ENCODE measurements at regions not wholly inside any gene's neighbourhood (a gene's known extent, or its start where the extent isn't known, plus 50 kb on each side); places are given as distances from the start of the nearest gene placed in this dataset.

- H3K27me3 ChIP-seq (ENCODE audit: control insufficient read depth, insufficient read depth, low read length) = peaks cover 34% of the 10 kb centered on the region
- no peak for DNase-seq
- no peak overlapping the region for H3K4me3 ChIP-seq (ENCODE audit: insufficient read depth, low read depth, low read length)
- no peaks in the 10 kb centered on the region for H3K36me3 ChIP-seq (replicated peaks; ENCODE audit: control insufficient read depth, insufficient read depth, low read length)
Observed at GRCh38 chr7:25850735-25851134, 301.3 kb upstream of the NFE2L3 start.

GRCh38 chr7:25851332-25852210 is 300.4 kb upstream of the NFE2L3 start:
- peaks cover 41% of the 10 kb centered on the region for H3K27me3 ChIP-seq (ENCODE audit: control insufficient read depth, insufficient read depth, low read length)
- peak overlapping the region; percentile 45 for H3K4me3 ChIP-seq (ENCODE audit: insufficient read depth, low read depth, low read length)
- no peaks in the 10 kb centered on the region for H3K36me3 ChIP-seq (replicated peaks; ENCODE audit: control insufficient read depth, insufficient read depth, low read length)
- peak; percentile 73 for DNase-seq

- Histone ChIP-seq H3K27me3 (ENCODE audit: control insufficient read depth, insufficient read depth, low read length) (peaks cover 42% of the 10 kb centered on the region), H3K36me3 (replicated peaks; ENCODE audit: control insufficient read depth, insufficient read depth, low read length) (no peaks in the 10 kb centered on the region), H3K4me3 (ENCODE audit: insufficient read depth, low read depth, low read length) (peak overlapping the region; percentile 45)
- peak; percentile 72 for DNase-seq
Observed at GRCh38 chr7:25852211-25852938, 299.6 kb upstream of the NFE2L3 start.

- Histone ChIP-seq H3K36me3 (replicated peaks; ENCODE audit: control insufficient read depth, insufficient read depth, low read length) (no peaks in the 10 kb centered on the region), H3K4me3 (ENCODE audit: insufficient read depth, low read depth, low read length) (peak overlapping the region; percentile 45), H3K27me3 (ENCODE audit: control insufficient read depth, insufficient read depth, low read length) (peaks cover 46% of the 10 kb centered on the region)
- no peak for DNase-seq
Observed at GRCh38 chr7:25852939-25853271, 299.1 kb upstream of the NFE2L3 start.

GRCh38 chr7:25853314-25853713 is 298.7 kb upstream of the NFE2L3 start:
- DNase-seq = no peak
- Histone ChIP-seq H3K36me3 (replicated peaks; ENCODE audit: control insufficient read depth, insufficient read depth, low read length) (no peaks in the 10 kb centered on the region), H3K4me3 (ENCODE audit: insufficient read depth, low read depth, low read length) (no peak overlapping the region), H3K27me3 (ENCODE audit: control insufficient read depth, insufficient read depth, low read length) (peaks cover 50% of the 10 kb centered on the region)

- no peaks in the 10 kb centered on the region for H3K36me3 ChIP-seq (replicated peaks; ENCODE audit: control insufficient read depth, insufficient read depth, low read length)
- peaks cover 57% of the 10 kb centered on the region for H3K27me3 ChIP-seq (ENCODE audit: control insufficient read depth, insufficient read depth, low read length)
- no peak for DNase-seq
- peak overlapping the region; percentile 12; the same call in 1 of the 2 replicates for H3K4me3 ChIP-seq (ENCODE audit: insufficient read depth, low read depth, low read length)
Observed at GRCh38 chr7:25854059-25854458, 297.9 kb upstream of the NFE2L3 start.

- no peaks in the 10 kb centered on the region for H3K36me3 ChIP-seq (replicated peaks; ENCODE audit: control insufficient read depth, insufficient read depth, low read length)
- H3K27me3 ChIP-seq (ENCODE audit: control insufficient read depth, insufficient read depth, low read length) = peaks cover 65% of the 10 kb centered on the region
- no peak overlapping the region for H3K4me3 ChIP-seq (ENCODE audit: insufficient read depth, low read depth, low read length)
- DNase-seq = peak; percentile 89
Observed at GRCh38 chr7:25854608-25855497, 297.1 kb upstream of the NFE2L3 start.

- H3K27me3 ChIP-seq (ENCODE audit: control insufficient read depth, insufficient read depth, low read length) = peaks cover 78% of the 10 kb centered on the region
- DNase-seq = no peak
- peak overlapping the region; percentile 66 for H3K4me3 ChIP-seq (ENCODE audit: insufficient read depth, low read depth, low read length)
- H3K36me3 ChIP-seq (replicated peaks; ENCODE audit: control insufficient read depth, insufficient read depth, low read length) = no peaks in the 10 kb centered on the region
Observed at GRCh38 chr7:25855854-25856782, 295.9 kb upstream of the NFE2L3 start.

- Histone ChIP-seq H3K4me3 (ENCODE audit: insufficient read depth, low read depth, low read length) (peak overlapping the region; percentile 56), H3K36me3 (replicated peaks; ENCODE audit: control insufficient read depth, insufficient read depth, low read length) (no peaks in the 10 kb centered on the region), H3K27me3 (ENCODE audit: control insufficient read depth, insufficient read depth, low read length) (peaks cover 77% of the 10 kb centered on the region)
- peak; percentile 71 for DNase-seq
Observed at GRCh38 chr7:25857376-25858067, 294.5 kb upstream of the NFE2L3 start.

- Histone ChIP-seq H3K4me3 (ENCODE audit: insufficient read depth, low read depth, low read length) (peak overlapping the region; percentile 10; the same call in 1 of the 2 replicates), H3K27me3 (ENCODE audit: control insufficient read depth, insufficient read depth, low read length) (peaks cover 74% of the 10 kb centered on the region), H3K36me3 (replicated peaks; ENCODE audit: control insufficient read depth, insufficient read depth, low read length) (no peaks in the 10 kb centered on the region)
- DNase-seq = peak; percentile 27
Observed at GRCh38 chr7:25858200-25858524, 293.8 kb upstream of the NFE2L3 start.

- peak; percentile 73 for DNase-seq
- H3K27me3 ChIP-seq (ENCODE audit: control insufficient read depth, insufficient read depth, low read length) = peaks cover 71% of the 10 kb centered on the region
- no peaks in the 10 kb centered on the region for H3K36me3 ChIP-seq (replicated peaks; ENCODE audit: control insufficient read depth, insufficient read depth, low read length)
- H3K4me3 ChIP-seq (ENCODE audit: insufficient read depth, low read depth, low read length) = peak overlapping the region; percentile 10; the same call in 1 of the 2 replicates
Observed at GRCh38 chr7:25858525-25859411, 293.2 kb upstream of the NFE2L3 start.

- Histone ChIP-seq H3K27me3 (ENCODE audit: control insufficient read depth, insufficient read depth, low read length) (peaks cover 70% of the 10 kb centered on the region), H3K4me3 (ENCODE audit: insufficient read depth, low read depth, low read length) (peak overlapping the region; percentile 8; the same call in 1 of the 2 replicates), H3K36me3 (replicated peaks; ENCODE audit: control insufficient read depth, insufficient read depth, low read length) (no peaks in the 10 kb centered on the region)
- peak; percentile 38 for DNase-seq
Observed at GRCh38 chr7:25859412-25860274, 292.4 kb upstream of the NFE2L3 start.
